Breast epithelium (tissue), 3 donors: ENCODE measurements at regions not wholly inside any gene's neighbourhood (a gene's known extent, or its start where the extent isn't known, plus 50 kb on each side); places are given as distances from the start of the nearest gene placed in this dataset.

Experiments used
- CTCF ChIP-seq, 3 donors: fragments of 450-650 bp; IDR thresholded peaks; one replicate each; pipeline ENCODE4 v1.5.1; 2016 to 2017; ENCODE audit warnings: antibody characterized with exemption in 3 of 3, mild to moderate bottlenecking in 3 of 3, moderate library complexity in 3 of 3
- POLR2A ChIP-seq: fragments of 450-650 bp; IDR thresholded peaks from one replicate; pipeline ENCODE4 v1.6.1; 2016; ENCODE audit warnings: antibody characterized with exemption, mild to moderate bottlenecking, moderate library complexity

- no peak for TF ChIP-seq POLR2A
- no peak for TF ChIP-seq CTCF (IDR thresholded peaks at IDR 0.05)
Measured at GRCh38 chr20:54909702-54910101, 434.3 kb downstream of the DOK5 start.
